ENCODE measurements at regions not wholly inside any gene's neighbourhood (a gene's known extent, or its start where the extent isn't known, plus 50 kb on each side); places are given as distances from the start of the nearest gene placed in this dataset.

DNA sequence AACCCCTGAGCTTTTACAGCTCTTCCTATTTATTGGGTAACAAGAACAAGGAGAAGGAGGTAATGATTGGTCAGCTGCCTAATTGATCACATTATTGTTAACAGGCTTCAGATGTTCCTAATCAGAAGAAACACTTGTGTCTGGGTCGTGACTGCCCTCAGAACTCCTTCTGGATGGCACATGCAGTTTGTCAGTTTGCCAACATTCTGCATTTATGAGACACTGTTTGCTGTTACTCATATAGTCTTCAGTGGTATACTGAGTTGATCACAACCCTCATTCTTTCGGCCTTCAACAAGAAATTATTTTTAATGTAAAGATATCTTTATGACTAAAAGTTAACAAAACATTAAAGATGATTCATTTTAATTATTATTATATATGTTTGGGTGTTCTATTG is 95.7 kb upstream of the DOCK10 start:
- intact Hi-C loops (cut with micrococcal nuclease), result loop anchor here in 1 of 2 donors (5.0 kb wide), 1 partner anchor 54 kb away; no protein-coding TSS in a partner anchor
- peaks cover 0 to 23% (median 3%) of the 10 kb centered on the region in 5 donors for H3K27me3 Mint-ChIP-seq
- H3K4me3 Mint-ChIP-seq, result no peak overlapping the region

DNA sequence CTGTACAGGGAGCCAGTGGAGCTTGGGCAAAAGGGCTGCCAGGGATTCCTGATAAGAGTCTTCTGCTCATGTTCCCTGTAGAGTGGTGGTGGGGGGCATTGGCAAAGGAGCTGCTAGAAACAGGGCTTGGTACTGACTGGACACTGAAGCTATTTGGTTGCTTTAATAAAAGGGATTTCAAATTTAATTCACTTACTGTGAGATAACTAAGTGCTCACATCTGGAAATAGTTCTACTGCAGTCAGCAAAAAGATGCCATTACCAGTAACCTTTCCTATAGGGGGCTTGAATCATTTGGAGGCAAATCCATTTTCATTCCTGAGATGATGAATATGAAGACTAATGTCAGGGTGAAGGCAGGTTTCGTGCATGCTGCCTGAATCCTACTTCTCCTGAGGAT is 94.3 kb upstream of the DOCK10 start:
- Histone ChIP-seq H3K27ac (ENCODE audit: low read depth, low read length) (no peak overlapping the region), H3K27me3 (ENCODE audit: control insufficient read depth in 2 of 2, insufficient read depth in 2 of 2, low read length in 2 of 2) (no peaks in the 10 kb centered on the region), H3K4me3 (ENCODE audit: low read length) (no peak overlapping the region), H3K4me1 (ENCODE audit: control insufficient read depth in 2 of 2, insufficient read depth in 2 of 2, low read length in 2 of 2) (no peaks in the 10 kb centered on the region), H3K9me3 (ENCODE audit: control insufficient read depth in 2 of 3, low read length in 3 of 3) (no peaks in the 10 kb centered on the region), H3K36me3 (ENCODE audit: control insufficient read depth in 2 of 3, insufficient read depth in 3 of 3, low read length in 3 of 3) (no peaks in the 10 kb centered on the region)
- ChIA-PET CTCF (no interaction called here), POLR2A (interaction anchor here (1.4 kb wide), 1 partner anchor 13 kb away, joined by 4 read pairs; no protein-coding TSS in a partner anchor)
- H3K27me3 Mint-ChIP-seq, result peaks cover 0 to 18% (median 3%) of the 10 kb centered on the region in 5 donors
- peaks cover 0 to 14% (median 3%) of the 10 kb centered on the region in 5 donors for H3K36me3 Mint-ChIP-seq
- H3K4me3 Mint-ChIP-seq, result no peak overlapping the region
- no peaks in the 10 kb centered on the region for H3K4me1 Mint-ChIP-seq
- intact Hi-C loops (cut with micrococcal nuclease), result loop anchor here in 1 of 2 donors (5.0 kb wide), 1 partner anchor 56 kb away; no protein-coding TSS in a partner anchor
- peaks cover 0 to 20% (median 8%) of the 10 kb centered on the region in 11 donors for H3K9me3 Mint-ChIP-seq
- DNase-seq (no peak), ATAC-seq (no peak)
- H3K27ac Mint-ChIP-seq, result no peak overlapping the region

More for the DNA sequence above, 95.7 kb upstream of the DOCK10 start:
- ATAC-seq (no peak), DNase-seq (no peak)
- H3K36me3 ChIP-seq (ENCODE audit: control insufficient read depth in 2 of 3, insufficient read depth in 3 of 3, low read length in 3 of 3), result no peaks in the 10 kb centered on the region
- H3K4me1 Mint-ChIP-seq, result no peaks in the 10 kb centered on the region
- no peaks in the 10 kb centered on the region for H3K9me3 ChIP-seq (ENCODE audit: control insufficient read depth in 2 of 3, low read length in 3 of 3)
- H3K27ac ChIP-seq (ENCODE audit: low read depth, low read length), result no peak overlapping the region
- ChIA-PET POLR2A (no interaction called here), CTCF (interaction anchor here (1.0 kb wide), 1 partner anchor 10 kb away, joined by 3 read pairs; no protein-coding TSS in a partner anchor)
- peaks cover 0 to 14% (median 3%) of the 10 kb centered on the region in 5 donors for H3K36me3 Mint-ChIP-seq
- H3K27me3 ChIP-seq (ENCODE audit: control insufficient read depth in 2 of 2, insufficient read depth in 2 of 2, low read length in 2 of 2), result no peaks in the 10 kb centered on the region
- peaks cover 0 to 26% (median 8%) of the 10 kb centered on the region in 11 donors for H3K9me3 Mint-ChIP-seq
- H3K4me3 ChIP-seq (ENCODE audit: low read length), result no peak overlapping the region
- H3K4me1 ChIP-seq (ENCODE audit: control insufficient read depth in 2 of 2, insufficient read depth in 2 of 2, low read length in 2 of 2), result no peaks in the 10 kb centered on the region
- no peak overlapping the region for H3K27ac Mint-ChIP-seq

DNA sequence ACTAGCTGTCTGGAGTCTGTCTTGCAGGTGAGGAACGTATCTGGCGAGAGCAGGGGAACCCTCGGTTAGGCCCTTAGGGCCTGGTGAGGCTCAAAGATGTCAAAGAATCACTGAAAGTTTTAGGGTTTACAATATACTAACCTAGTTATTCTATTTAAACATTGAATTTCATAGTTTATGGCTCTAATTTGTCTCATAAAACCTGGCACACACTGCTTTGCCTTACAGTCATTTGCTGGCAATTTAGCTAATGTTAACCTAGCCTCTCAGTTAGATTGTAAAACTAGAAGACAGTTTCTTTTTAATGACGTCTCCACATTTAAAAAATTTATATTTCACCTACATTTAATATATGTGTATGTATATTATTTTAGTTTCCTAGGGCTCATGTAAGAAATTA is 89.6 kb upstream of the DOCK10 start:
- no peaks in the 10 kb centered on the region for H3K27me3 ChIP-seq (ENCODE audit: control insufficient read depth in 2 of 2, insufficient read depth in 2 of 2, low read length in 2 of 2)

DNA sequence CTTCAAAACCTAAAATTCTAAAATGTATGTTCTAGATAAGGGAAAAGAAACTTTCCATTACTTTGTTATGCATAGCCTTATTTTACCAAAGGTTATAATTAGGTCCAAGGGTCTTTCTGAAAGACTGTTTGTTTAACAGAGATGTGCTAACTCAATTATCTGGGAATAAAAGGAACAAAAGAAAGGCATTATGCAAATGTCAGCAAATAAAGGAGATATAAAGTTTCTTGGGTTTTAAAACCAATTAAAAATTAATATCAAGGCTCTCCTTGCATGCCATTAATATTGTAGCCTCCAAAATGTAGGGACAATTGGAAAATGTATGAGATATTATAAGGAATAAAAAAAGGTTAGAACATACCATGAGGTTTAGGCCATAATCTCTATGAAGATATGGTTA is 87.8 kb upstream of the DOCK10 start:
- H3K4me3 Mint-ChIP-seq, result no peak overlapping the region
- ChIA-PET CTCF (interaction anchor here (0.6 kb wide), 1 partner anchor 44 kb away, joined by 9 read pairs; no protein-coding TSS in a partner anchor), POLR2A (no interaction called here)
- H3K9me3 Mint-ChIP-seq, result peaks cover 0 to 16% (median 0%) of the 10 kb centered on the region in 11 donors
- Histone ChIP-seq H3K4me1 (ENCODE audit: control insufficient read depth in 2 of 2, insufficient read depth in 2 of 2, low read length in 2 of 2) (no peaks in the 10 kb centered on the region), H3K4me3 (ENCODE audit: low read length) (no peak overlapping the region), H3K27me3 (ENCODE audit: control insufficient read depth in 2 of 2, insufficient read depth in 2 of 2, low read length in 2 of 2) (no peaks in the 10 kb centered on the region), H3K27ac (ENCODE audit: low read depth, low read length) (no peak overlapping the region), H3K9me3 (ENCODE audit: control insufficient read depth in 2 of 3, low read length in 3 of 3) (no peaks in the 10 kb centered on the region), H3K36me3 (ENCODE audit: control insufficient read depth in 2 of 3, insufficient read depth in 3 of 3, low read length in 3 of 3) (no peaks in the 10 kb centered on the region)
- intact Hi-C loops (cut with micrococcal nuclease), result no loop called here
- DNase-seq (no peak), ATAC-seq (no peak)
- H3K27ac Mint-ChIP-seq, result no peak overlapping the region
- H3K4me1 Mint-ChIP-seq, result no peaks in the 10 kb centered on the region
- peaks cover 0 to 5% (median 0%) of the 10 kb centered on the region in 5 donors for H3K36me3 Mint-ChIP-seq
- peaks cover 0 to 36% (median 10%) of the 10 kb centered on the region in 5 donors for H3K27me3 Mint-ChIP-seq

More for the DNA sequence above, 89.6 kb upstream of the DOCK10 start:
- Mint-ChIP-seq H3K4me1 (no peaks in the 10 kb centered on the region), H3K27ac (no peak overlapping the region), H3K9me3 (peaks cover 0 to 15% (median 0%) of the 10 kb centered on the region in 11 donors), H3K4me3 (no peak overlapping the region), H3K27me3 (peaks cover 0 to 40% (median 7%) of the 10 kb centered on the region in 5 donors), H3K36me3 (peaks cover 0 to 5% (median 3%) of the 10 kb centered on the region in 5 donors)
- H3K9me3 ChIP-seq (ENCODE audit: control insufficient read depth in 2 of 3, low read length in 3 of 3), result no peaks in the 10 kb centered on the region
- ATAC-seq (no peak), DNase-seq (no peak)
- ChIA-PET CTCF (interaction anchor here (1.0 kb wide), 1 partner anchor 10 kb away, joined by 3 read pairs; no protein-coding TSS in a partner anchor), POLR2A (no interaction called here)
- H3K36me3 ChIP-seq (ENCODE audit: control insufficient read depth in 2 of 3, insufficient read depth in 3 of 3, low read length in 3 of 3), result no peaks in the 10 kb centered on the region
- intact Hi-C loops (cut with micrococcal nuclease), result no loop called here
- no peak overlapping the region for H3K27ac ChIP-seq (ENCODE audit: low read depth, low read length)
- H3K4me3 ChIP-seq (ENCODE audit: low read length), result no peak overlapping the region
- no peaks in the 10 kb centered on the region for H3K4me1 ChIP-seq (ENCODE audit: control insufficient read depth in 2 of 2, insufficient read depth in 2 of 2, low read length in 2 of 2)

DNA sequence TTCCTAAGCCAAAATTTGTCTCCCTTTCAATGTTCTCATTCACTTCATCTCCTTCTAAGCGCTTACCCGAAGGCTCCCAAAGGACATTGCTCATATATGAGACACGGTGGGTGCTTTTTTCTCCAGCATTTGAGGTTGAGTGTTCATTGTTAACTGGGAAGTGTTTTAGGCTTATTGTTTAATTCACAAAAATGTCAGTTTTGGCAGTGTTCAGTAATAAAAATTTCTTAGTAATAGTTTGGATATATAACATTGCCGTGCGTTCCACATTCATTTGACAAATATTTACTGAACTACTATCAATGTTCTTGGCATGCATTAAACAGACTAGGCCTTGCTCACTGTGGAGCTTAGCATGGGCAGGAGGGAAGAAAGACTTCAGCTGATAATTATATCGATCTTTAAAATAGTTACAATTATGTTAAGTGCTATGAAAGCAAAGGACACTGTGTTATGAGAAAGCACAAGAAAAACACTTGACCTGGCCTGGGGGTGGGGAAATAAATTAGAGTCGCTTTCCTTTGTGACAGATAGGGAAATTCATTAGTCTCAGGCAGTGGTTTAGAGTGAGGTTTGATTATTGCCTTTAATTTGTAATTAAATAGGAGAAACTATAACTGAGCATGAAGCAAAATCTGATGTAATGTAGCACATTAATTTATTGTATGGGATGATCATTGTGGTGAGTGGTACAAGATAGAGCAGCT is 82.2 kb upstream of the DOCK10 start:
- peaks cover 0 to 27% (median 10%) of the 10 kb centered on the region in 5 donors for H3K27me3 Mint-ChIP-seq
- no peak for DNase-seq
- no peak for ATAC-seq
- Histone ChIP-seq H3K27me3 (ENCODE audit: control insufficient read depth in 2 of 2, insufficient read depth in 2 of 2, low read length in 2 of 2) (no peaks in the 10 kb centered on the region), H3K4me1 (ENCODE audit: control insufficient read depth in 2 of 2, insufficient read depth in 2 of 2, low read length in 2 of 2) (no peaks in the 10 kb centered on the region), H3K9me3 (ENCODE audit: control insufficient read depth in 2 of 3, low read length in 3 of 3) (no peaks in the 10 kb centered on the region), H3K4me3 (ENCODE audit: low read length) (no peak overlapping the region), H3K27ac (ENCODE audit: low read depth, low read length) (no peak overlapping the region), H3K36me3 (ENCODE audit: control insufficient read depth in 2 of 3, insufficient read depth in 3 of 3, low read length in 3 of 3) (no peaks in the 10 kb centered on the region)
- intact Hi-C loops (cut with micrococcal nuclease), result loop anchor here (5.0 kb wide), 3 partner anchors 82 to 1678 kb away; partner anchors contain the start of gene DOCK10 (in 1 of the 2)
- peaks cover 0 to 5% (median 0%) of the 10 kb centered on the region in 5 donors for H3K36me3 Mint-ChIP-seq
- H3K27ac Mint-ChIP-seq, result no peak overlapping the region
- ChIA-PET POLR2A (interaction anchor here (1.5 kb wide), 1 partner anchor 12 kb away, joined by 4 read pairs; no protein-coding TSS in a partner anchor), CTCF (interaction anchor here (1.1 kb wide), 1 partner anchor 121 kb away, joined by 4 read pairs; no protein-coding TSS in a partner anchor)
- peaks cover 0 to 13% (median 5%) of the 10 kb centered on the region in 7 donors for H3K4me1 Mint-ChIP-seq
- peaks cover 0 to 13% (median 0%) of the 10 kb centered on the region in 11 donors for H3K9me3 Mint-ChIP-seq
- no peak overlapping the region for H3K4me3 Mint-ChIP-seq

DNA sequence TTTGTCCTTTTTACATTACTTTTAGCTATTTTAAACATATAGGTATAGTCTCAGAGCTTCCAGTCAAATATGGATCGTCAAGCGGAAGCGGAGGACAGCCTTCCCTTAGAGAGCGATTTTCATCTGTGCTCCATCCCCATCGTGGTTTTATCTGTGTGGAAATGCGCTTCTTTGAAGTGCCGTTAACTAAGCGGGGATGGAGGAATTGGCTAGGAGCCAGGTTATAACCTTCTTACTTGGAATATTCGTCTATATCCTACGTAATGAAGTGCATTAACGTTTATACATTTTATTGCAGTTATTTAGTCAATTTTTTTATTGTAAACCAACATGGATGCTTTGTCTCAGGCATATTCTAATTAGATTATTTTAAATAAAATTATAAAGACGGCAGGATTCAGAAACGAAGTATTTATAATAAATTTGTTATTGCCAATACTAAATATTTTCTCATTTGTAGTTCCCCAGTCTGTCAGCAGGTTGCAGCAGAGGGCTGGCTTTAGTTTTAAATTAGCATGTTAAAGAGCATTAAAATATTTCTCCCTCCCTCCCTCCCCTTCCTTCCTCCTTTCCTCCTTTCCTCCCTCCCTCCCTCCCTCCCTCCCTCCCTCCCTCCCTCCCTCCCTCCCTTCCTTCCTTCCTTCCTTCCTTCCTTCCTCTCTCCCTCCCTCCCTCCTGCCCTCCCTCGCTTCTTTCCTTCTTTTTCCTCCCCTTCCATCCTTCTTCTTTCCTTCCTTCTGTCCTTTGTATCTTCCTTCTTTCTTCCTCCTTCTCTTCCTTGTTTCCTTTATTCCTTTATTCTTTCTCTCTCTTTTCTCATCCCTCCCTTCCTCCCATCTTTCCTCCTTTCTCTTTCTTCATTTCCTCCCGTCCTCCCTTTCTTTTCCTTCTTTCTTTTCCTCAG is 80.6 kb upstream of the DOCK10 start:
- Histone ChIP-seq H3K27me3 (ENCODE audit: control insufficient read depth in 2 of 2, insufficient read depth in 2 of 2, low read length in 2 of 2) (no peaks in the 10 kb centered on the region), H3K4me3 (ENCODE audit: low read length) (no peak overlapping the region), H3K4me1 (ENCODE audit: control insufficient read depth in 2 of 2, insufficient read depth in 2 of 2, low read length in 2 of 2) (no peaks in the 10 kb centered on the region), H3K27ac (ENCODE audit: low read depth, low read length) (no peak overlapping the region), H3K36me3 (ENCODE audit: control insufficient read depth in 2 of 3, insufficient read depth in 3 of 3, low read length in 3 of 3) (no peaks in the 10 kb centered on the region), H3K9me3 (ENCODE audit: control insufficient read depth in 2 of 3, low read length in 3 of 3) (no peaks in the 10 kb centered on the region)
- CTCF ChIA-PET, result interaction anchor here (0.5 to 1.1 kb wide), 4 partner anchors 9 to 259 kb away, joined by 3 to 4 read pairs (median 4); partner anchors contain the start of gene DOCK10
- intact Hi-C loops (cut with micrococcal nuclease), result loop anchor here (1.0 to 5.0 kb wide), 7 partner anchors 70 to 1679 kb away; partner anchors contain the start of gene DOCK10 (in 1 of the 2)
- H3K27ac Mint-ChIP-seq, result peak overlapping the region in 4 of 9 donors; percentile 12 to 83 (median 44)
- peak in 4 of 9 donors; percentile 15 to 28 (median 22) for DNase-seq
- peaks cover 0 to 13% (median 5%) of the 10 kb centered on the region in 7 donors for H3K4me1 Mint-ChIP-seq
- H3K36me3 Mint-ChIP-seq, result peaks cover 0 to 4% (median 0%) of the 10 kb centered on the region in 5 donors
- H3K9me3 Mint-ChIP-seq, result peaks cover 0 to 11% (median 0%) of the 10 kb centered on the region in 11 donors
- POLR2A ChIA-PET, result interaction anchor here (1.5 kb wide), 1 partner anchor 14 kb away, joined by 4 read pairs; no protein-coding TSS in a partner anchor
- H3K27me3 Mint-ChIP-seq, result peaks cover 0 to 14% (median 7%) of the 10 kb centered on the region in 5 donors
- no peak for ATAC-seq
- peak overlapping the region in 1 of 10 donors; percentile 48 for H3K4me3 Mint-ChIP-seq

Data from naive thymus-derived CD4-positive, alpha-beta T cell (primary cell).